PC-9 (cell line): ENCODE measurements at regions not wholly inside any gene's neighbourhood (a gene's known extent, or its start where the extent isn't known, plus 50 kb on each side); places are given as distances from the start of the nearest gene placed in this dataset.

Experiments
- BruUV-seq: library from RNA; stranded (reverse); fragments of 400-500 nt; replicated peaks from 2 replicates; lab custom pipeline; 2021; lab: Mats Ljungman, UMichigan
- CTCF ChIA-PET: fragments of 300-600 bp; sonication (Branson Sonifier 250); formaldehyde crosslinking; loops from one replicate; lab custom pipeline; 2022; ENCODE audit warnings: antibody characterized with exemption; lab: Charles Lee
- POLR2A ChIA-PET: fragments of 300-600 bp; sonication (Branson Sonifier 250); formaldehyde crosslinking; loops from one replicate; lab custom pipeline; 2022; ENCODE audit warnings: antibody characterized with exemption; ENCODE audit not compliant: unreplicated experiment; lab: Charles Lee
- DNase-seq, 2 experiments: peaks; one replicate each; pipeline versions ENCODE4 v3.0.0 to v3.0.0-alpha.2; 2015 to 2022; ENCODE audit warnings: mixed read lengths in 1 of 2
- H2AFZ ChIP-seq: fragments of 200-600 bp; sonication (generic); 2 replicates; pipeline ENCODE4 v1.8.1; 2017; ENCODE audit warnings: antibody characterized with exemption
- H3F3A ChIP-seq: fragments of 200-600 bp; sonication (generic); 2 replicates; pipeline ENCODE4 v1.8.1; 2017; ENCODE audit warnings: antibody characterized with exemption, mild to moderate bottlenecking, low read depth; ENCODE audit not compliant: insufficient read depth
- H3K27ac ChIP-seq: fragments of 200-600 bp; sonication (generic); 2 replicates; pipeline ENCODE4 v1.6.1; 2016; ENCODE audit warnings: mixed run types
- H3K27me3 ChIP-seq: fragments of 200-600 bp; sonication (generic); 2 replicates; pipeline ENCODE4 v1.6.1; 2016; ENCODE audit warnings: low read depth, mixed run types; ENCODE audit not compliant: insufficient read depth
- H3K36me3 ChIP-seq: fragments of 200-600 bp; sonication (generic); 2 replicates; pipeline ENCODE4 v1.6.1; 2016; ENCODE audit warnings: low read depth, mixed run types
- H3K4me1 ChIP-seq: fragments of 200-600 bp; sonication (generic); replicated peaks from 2 replicates; pipeline ENCODE4 v1.6.1; 2016; ENCODE audit warnings: mixed run types; ENCODE audit not compliant: insufficient read depth
- H3K4me2 ChIP-seq: fragments of 200-600 bp; sonication (generic); 2 replicates; pipeline ENCODE4 v1.6.1; 2017; ENCODE audit warnings: mixed run types
- H3K4me3 ChIP-seq: fragments of 200-600 bp; sonication (generic); 2 replicates; pipeline ENCODE4 v1.6.1; 2016; ENCODE audit warnings: mixed run types
- H3K79me2 ChIP-seq: fragments of 200-600 bp; sonication (generic); 2 replicates; pipeline ENCODE4 v1.6.1; 2017; ENCODE audit warnings: low read depth, mixed run types
- H3K9me2 ChIP-seq: fragments of 200-600 bp; sonication (generic); 2 replicates; pipeline ENCODE4 v1.8.1; 2017; ENCODE audit warnings: mild to moderate bottlenecking; ENCODE audit not compliant: insufficient read depth
- H3K9me3 ChIP-seq: fragments of 200-600 bp; sonication (generic); 2 replicates; pipeline ENCODE4 v1.8.1; 2016; ENCODE audit warnings: low read depth; ENCODE audit not compliant: insufficient read depth
- H4K20me1 ChIP-seq: fragments of 200-600 bp; sonication (generic); 2 replicates; pipeline ENCODE4 v1.8.1; 2017; ENCODE audit not compliant: insufficient read depth
- EZH2 ChIP-seq: fragments of 200-600 bp; sonication (generic); IDR thresholded peaks from 2 replicates; pipeline ENCODE4 v1.8.0; 2017; ENCODE audit warnings: antibody characterized with exemption, low read depth
- intact Hi-C: fragments of 100-400 bp; cut with micrococcal nuclease; formaldehyde crosslinking; loops from one replicate; pipeline ENCODE4 v1.10.0; 2022; ENCODE audit not compliant: unreplicated experiment
- TF ChIP-seq, protein P1 (sequence below): fragments of 200-600 bp; sonication (generic); conservative IDR thresholded peaks from 2 replicates; pipeline ENCODE4 v1.6.1; 2017; ENCODE audit warnings: mixed run types, antibody characterized with exemption, mild to moderate bottlenecking, moderate library complexity

DNA sequence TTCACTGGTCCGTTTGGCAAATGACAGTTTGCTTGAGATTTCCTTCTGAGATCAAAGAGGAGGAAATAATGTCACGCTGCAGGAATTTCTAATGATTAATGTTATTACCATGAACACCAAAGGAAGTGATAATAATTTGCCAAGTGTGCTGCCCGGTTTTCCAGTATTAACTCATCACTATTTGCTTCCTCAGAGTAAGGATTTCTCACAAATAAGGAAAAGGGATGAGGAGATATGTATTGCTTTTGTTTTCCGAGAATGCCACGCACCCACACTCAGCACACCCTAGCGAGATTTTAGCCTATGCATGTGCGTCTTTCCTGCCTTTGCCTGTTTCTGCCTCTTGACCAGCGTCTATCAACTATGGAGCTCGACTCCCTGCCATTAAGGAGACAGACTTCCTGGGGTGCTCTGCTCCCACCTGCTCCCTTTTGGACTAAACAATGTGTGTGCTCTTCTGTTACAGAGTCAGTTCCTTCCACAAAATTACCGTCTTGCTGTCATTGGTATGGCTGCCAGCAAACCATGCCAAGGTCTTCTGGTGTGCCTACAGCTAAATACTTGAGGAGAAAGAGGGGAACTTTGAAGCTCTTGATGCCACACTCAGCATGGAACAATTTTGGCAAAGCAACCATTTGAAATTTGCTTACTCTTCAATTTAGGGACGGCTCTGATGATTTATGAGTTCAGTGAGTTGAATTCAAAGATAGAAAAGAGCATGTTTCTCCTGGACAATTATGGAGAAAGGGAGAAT, 393.1 kb upstream of the ZFP42 start:
- H2AFZ ChIP-seq: no peak overlapping the region
- no peaks in the 10 kb centered on the region for H3K4me1 ChIP-seq
- no peaks in the 10 kb centered on the region for H3K9me2 ChIP-seq
- H3K4me2 ChIP-seq: no peak overlapping the region
- H3K27ac ChIP-seq: no peak overlapping the region
- no peaks in the 10 kb centered on the region for H3K79me2 ChIP-seq
- ChIA-PET CTCF (no interaction called here), POLR2A (interaction anchor here (0.6 kb wide), 1 partner anchor 271 kb away, joined by 6 read pairs; no protein-coding TSS in a partner anchor)
- no peak for DNase-seq
- intact Hi-C loops: loop anchor here (5.0 kb wide), 1 partner anchor 875 kb away; no protein-coding TSS in a partner anchor
- no peaks in the 10 kb centered on the region for H3K36me3 ChIP-seq
- TF ChIP-seq EZH2: no peak
- TF ChIP-seq, protein P1, sequence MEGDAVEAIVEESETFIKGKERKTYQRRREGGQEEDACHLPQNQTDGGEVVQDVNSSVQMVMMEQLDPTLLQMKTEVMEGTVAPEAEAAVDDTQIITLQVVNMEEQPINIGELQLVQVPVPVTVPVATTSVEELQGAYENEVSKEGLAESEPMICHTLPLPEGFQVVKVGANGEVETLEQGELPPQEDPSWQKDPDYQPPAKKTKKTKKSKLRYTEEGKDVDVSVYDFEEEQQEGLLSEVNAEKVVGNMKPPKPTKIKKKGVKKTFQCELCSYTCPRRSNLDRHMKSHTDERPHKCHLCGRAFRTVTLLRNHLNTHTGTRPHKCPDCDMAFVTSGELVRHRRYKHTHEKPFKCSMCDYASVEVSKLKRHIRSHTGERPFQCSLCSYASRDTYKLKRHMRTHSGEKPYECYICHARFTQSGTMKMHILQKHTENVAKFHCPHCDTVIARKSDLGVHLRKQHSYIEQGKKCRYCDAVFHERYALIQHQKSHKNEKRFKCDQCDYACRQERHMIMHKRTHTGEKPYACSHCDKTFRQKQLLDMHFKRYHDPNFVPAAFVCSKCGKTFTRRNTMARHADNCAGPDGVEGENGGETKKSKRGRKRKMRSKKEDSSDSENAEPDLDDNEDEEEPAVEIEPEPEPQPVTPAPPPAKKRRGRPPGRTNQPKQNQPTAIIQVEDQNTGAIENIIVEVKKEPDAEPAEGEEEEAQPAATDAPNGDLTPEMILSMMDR: no peak
- no peak overlapping the region for H3K4me3 ChIP-seq
- no TSS peak for BruUV-seq
- H3K9me3 ChIP-seq: no peaks in the 10 kb centered on the region
- no peaks in the 10 kb centered on the region for H3F3A ChIP-seq
- no peaks in the 10 kb centered on the region for H3K27me3 ChIP-seq
- H4K20me1 ChIP-seq: no peaks in the 10 kb centered on the region

DNA sequence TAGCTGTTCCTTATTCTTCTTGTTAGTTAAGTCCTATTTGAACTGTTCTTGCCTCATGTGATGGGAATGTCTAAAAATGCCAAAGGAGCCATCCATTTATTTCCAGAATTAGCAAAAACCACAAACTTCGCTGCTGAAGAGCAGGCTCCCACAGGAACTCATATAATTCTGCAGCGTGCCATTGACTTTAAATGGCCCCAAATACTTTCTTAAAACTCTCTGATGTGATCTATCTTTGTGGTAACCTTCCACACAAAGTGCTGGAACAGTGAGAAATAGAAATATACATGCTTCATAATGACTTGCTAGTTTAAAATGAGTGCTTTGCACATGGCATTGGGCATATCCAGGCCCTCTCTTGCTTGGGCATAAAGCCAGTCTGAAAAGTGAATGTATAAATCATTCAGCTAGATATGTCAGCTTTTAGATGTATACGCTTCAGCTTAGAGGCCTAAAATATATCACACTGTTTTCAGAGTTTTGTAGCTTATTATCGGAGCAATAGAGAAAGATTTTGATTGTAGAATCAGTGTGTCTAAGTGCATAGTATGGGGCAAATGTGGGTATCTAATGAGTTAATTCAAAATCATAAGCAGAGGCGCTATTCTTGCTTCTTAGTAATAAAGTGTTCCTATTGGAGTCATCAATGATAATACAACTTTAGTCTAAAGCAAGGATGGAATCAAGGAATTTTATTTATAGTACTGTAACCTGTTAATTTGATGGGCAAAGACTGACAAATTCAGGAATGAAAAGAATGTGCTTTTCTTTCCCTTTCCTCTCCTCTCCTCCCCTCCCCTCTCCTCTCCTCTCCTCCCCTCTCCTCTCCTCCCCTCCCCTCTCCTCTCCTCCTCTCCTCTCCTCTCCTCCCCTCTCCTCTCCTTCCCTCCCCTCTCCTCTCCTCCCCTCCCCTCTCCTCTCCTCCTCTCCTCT, 392.2 kb upstream of the ZFP42 start:
- no TSS peak for BruUV-seq
- TF ChIP-seq, protein P1: no peak
- TF ChIP-seq EZH2: no peak
- intact Hi-C loops: loop anchor here (5.0 kb wide), 1 partner anchor 876 kb away; no protein-coding TSS in a partner anchor
- Histone ChIP-seq H3K27me3 (no peaks in the 10 kb centered on the region), H3K9me2 (no peaks in the 10 kb centered on the region), H3F3A (no peaks in the 10 kb centered on the region), H4K20me1 (no peaks in the 10 kb centered on the region), H3K4me1 (no peaks in the 10 kb centered on the region), H3K4me2 (no peak overlapping the region), H3K36me3 (no peaks in the 10 kb centered on the region), H3K4me3 (no peak overlapping the region), H3K79me2 (no peaks in the 10 kb centered on the region), H2AFZ (no peak overlapping the region), H3K9me3 (no peaks in the 10 kb centered on the region), H3K27ac (no peak overlapping the region)
- CTCF ChIA-PET: no interaction called here
- POLR2A ChIA-PET: no interaction called here
- no peak for DNase-seq

DNA sequence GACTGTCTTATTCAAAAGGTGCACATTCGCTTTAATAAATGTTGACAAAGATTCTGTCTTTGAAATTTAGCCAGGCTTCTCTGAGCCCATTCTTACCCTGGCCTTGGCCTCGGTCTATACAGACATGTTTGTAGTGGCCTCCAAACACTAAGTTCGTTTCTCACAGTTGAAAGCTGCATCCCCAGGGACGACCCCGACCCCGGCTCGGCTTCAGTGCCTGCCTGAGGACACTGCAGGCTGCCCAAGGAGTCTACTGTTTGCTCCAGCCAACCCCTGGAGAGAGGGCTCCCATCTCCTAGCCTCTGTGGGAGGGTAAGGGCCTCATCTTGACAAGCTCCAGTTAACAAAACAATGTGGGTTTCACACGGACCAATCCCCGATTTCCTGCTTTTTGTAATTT, 390.6 kb upstream of the ZFP42 start:
- H2AFZ ChIP-seq: no peak overlapping the region
- no peak for DNase-seq
- no peak overlapping the region for H3K27ac ChIP-seq
- no peaks in the 10 kb centered on the region for H4K20me1 ChIP-seq
- TF ChIP-seq EZH2: no peak
- TF ChIP-seq, protein P1: no peak
- no peaks in the 10 kb centered on the region for H3F3A ChIP-seq
- intact Hi-C loops: loop anchor here (5.0 kb wide), 1 partner anchor 878 kb away; no protein-coding TSS in a partner anchor
- no peaks in the 10 kb centered on the region for H3K4me1 ChIP-seq
- H3K36me3 ChIP-seq: no peaks in the 10 kb centered on the region
- H3K4me3 ChIP-seq: no peak overlapping the region
- POLR2A ChIA-PET: no interaction called here
- H3K9me2 ChIP-seq: no peaks in the 10 kb centered on the region
- H3K4me2 ChIP-seq: no peak overlapping the region
- CTCF ChIA-PET: no interaction called here
- no peaks in the 10 kb centered on the region for H3K27me3 ChIP-seq
- H3K79me2 ChIP-seq: no peaks in the 10 kb centered on the region
- BruUV-seq: no TSS peak
- no peaks in the 10 kb centered on the region for H3K9me3 ChIP-seq
